Fibroblast of skin of abdomen (primary cell): ENCODE measurements at regions not wholly inside any gene's neighbourhood (a gene's known extent, or its start where the extent isn't known, plus 50 kb on each side); places are given as distances from the start of the nearest gene placed in this dataset.

Experiments used
- DNase-seq: peaks from one replicate; pipeline ENCODE4 v3.0.0-alpha.2; 2013

- no peak for DNase-seq
Measured at GRCh38 chrX:96244955-96245354, 439.7 kb upstream of the DIAPH2 start.

GRCh38 chrX:96246436-96246835 lies 438.2 kb upstream of the DIAPH2 start:
- no peak for DNase-seq
